Activated CD4-positive, alpha-beta T cell treated with anti-CD3 and anti-CD28 coated beads, Interleukin-2, amount 10 ng/mL, durations not matched to agents 24 days and 14 days (primary cell): ENCODE measurements at regions not wholly inside any gene's neighbourhood (a gene's known extent, or its start where the extent isn't known, plus 50 kb on each side); places are given as distances from the start of the nearest gene placed in this dataset.
"Not testable (repeated sequence)": the region's sequence is repeated elsewhere in the genome, so short reads cannot be mapped to it uniquely, and the experiment has no call there.

Experiments
- DNase-seq: peaks from one replicate; pipeline ENCODE4 v3.0.0; 2022
- H3K27ac Mint-ChIP-seq: one replicate; pipeline ENCODE4 v1.8.0; 2022; ENCODE audit warnings: mild to moderate bottlenecking, mixed read lengths
- H3K27me3 Mint-ChIP-seq: one replicate; pipeline ENCODE4 v1.8.0; 2022; ENCODE audit warnings: mixed read lengths
- H3K36me3 Mint-ChIP-seq: one replicate; pipeline ENCODE4 v1.8.0; 2022; ENCODE audit warnings: low read depth, mild to moderate bottlenecking, mixed read lengths
- H3K4me1 Mint-ChIP-seq: one replicate; pipeline ENCODE4 v1.8.0; 2021; ENCODE audit warnings: mixed read lengths
- H3K4me3 Mint-ChIP-seq: one replicate; pipeline ENCODE4 v1.8.0; 2022; ENCODE audit warnings: mild to moderate bottlenecking, moderate library complexity, mixed read lengths
- H3K9me3 Mint-ChIP-seq: one replicate; pipeline ENCODE4 v1.8.0; 2021; ENCODE audit warnings: mixed read lengths
- intact Hi-C: fragments of 100-400 bp; cut with micrococcal nuclease; formaldehyde crosslinking; loops from one replicate; pipeline ENCODE4 v1.15.1; 2023

DNA sequence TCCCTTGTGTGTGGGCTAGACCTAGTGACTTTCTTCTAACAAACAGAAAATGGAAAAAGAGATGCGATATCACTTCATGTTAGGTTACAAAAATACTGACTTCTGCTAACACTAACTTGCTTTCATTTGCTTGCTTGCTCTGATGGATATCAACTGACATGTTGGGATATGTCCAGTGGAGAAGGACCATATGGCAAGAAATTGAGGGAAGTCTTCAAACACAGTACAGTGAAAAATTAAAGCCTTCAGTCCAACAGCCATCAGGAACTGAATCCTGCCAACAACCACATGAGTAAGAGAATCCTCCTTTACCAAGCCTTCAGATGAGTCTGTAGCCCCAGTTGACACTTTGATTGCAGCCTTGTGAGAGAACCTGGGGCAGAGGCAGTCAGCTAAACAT, 143.9 kb downstream of the MAIP1 start:
- H3K27me3 Mint-ChIP-seq, result peaks cover 15% of the 10 kb centered on the region
- H3K9me3 Mint-ChIP-seq, result no peaks in the 10 kb centered on the region
- H3K27ac Mint-ChIP-seq, result no peak overlapping the region
- no peaks in the 10 kb centered on the region for H3K4me1 Mint-ChIP-seq
- H3K4me3 Mint-ChIP-seq, result no peak overlapping the region
- no peaks in the 10 kb centered on the region for H3K36me3 Mint-ChIP-seq
- no peak for DNase-seq
- intact Hi-C loops, result no loop called here

DNA sequence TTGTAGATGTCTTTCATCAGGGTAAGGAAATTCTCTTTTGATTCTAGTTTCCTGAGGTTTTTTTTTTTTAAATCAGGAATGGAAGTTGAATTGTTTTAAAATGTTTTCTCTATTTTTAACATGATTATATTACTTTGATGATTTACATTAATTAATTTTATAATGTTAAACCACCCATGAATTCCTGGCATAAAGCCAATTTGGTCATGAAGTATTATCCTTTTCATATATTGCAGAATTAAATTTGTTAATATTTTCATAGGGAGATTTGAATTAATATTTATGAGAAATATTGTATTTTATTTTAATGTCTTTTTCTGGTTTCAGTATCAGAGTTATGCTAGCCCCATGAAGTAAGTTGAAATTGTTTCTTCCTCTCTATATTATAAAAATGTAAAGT, 144.6 kb downstream of the MAIP1 start:
- DNase-seq, result no peak
- intact Hi-C loops, result no loop called here
- no peaks in the 10 kb centered on the region for H3K36me3 Mint-ChIP-seq
- no peak overlapping the region for H3K4me3 Mint-ChIP-seq
- H3K4me1 Mint-ChIP-seq, result no peaks in the 10 kb centered on the region
- peaks cover 15% of the 10 kb centered on the region for H3K27me3 Mint-ChIP-seq
- H3K27ac Mint-ChIP-seq, result no peak overlapping the region
- no peaks in the 10 kb centered on the region for H3K9me3 Mint-ChIP-seq

DNA sequence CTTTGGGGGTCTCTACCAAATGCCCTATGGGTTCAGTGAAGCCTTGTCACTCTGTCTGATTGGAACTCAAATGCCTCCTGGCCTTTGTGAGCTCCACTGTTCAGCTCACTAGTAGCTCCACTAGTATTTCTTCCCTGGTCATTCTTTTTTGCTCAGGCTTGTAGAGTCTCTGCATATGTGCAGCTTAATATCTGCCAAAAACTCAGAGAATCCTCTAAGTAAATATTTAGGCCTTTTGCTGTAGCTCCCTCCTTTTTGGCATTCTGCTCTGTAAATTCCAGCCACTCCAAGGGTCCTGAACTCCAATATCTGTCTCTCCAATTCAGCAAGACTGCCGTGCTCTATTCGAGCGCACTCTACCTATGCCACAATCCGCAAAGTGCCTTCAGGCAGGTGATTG, 146.5 kb downstream of the MAIP1 start:
- peaks cover 11% of the 10 kb centered on the region for H3K27me3 Mint-ChIP-seq
- no peaks in the 10 kb centered on the region for H3K9me3 Mint-ChIP-seq
- no peaks in the 10 kb centered on the region for H3K36me3 Mint-ChIP-seq
- H3K27ac Mint-ChIP-seq, result no peak overlapping the region
- no peaks in the 10 kb centered on the region for H3K4me1 Mint-ChIP-seq
- intact Hi-C loops, result no loop called here
- no peak for DNase-seq
- no peak overlapping the region for H3K4me3 Mint-ChIP-seq

DNA sequence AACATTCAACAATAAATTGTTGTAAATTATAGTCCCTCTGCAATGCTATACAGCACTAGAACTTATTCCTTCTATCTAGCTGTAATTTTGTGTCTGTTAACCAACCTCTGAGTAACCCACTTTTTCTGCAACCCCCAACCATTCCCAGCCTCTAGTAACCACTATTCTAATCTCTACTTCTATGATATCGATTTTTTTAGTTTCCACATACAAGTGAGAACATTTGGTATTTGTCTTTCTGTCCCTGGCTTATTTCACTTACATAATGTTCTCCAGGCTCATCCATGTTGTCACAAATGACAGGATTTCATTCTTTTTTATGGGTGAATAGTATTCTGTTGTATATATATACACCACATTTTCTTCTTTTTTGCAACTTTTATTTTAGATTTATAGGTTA, 147.6 kb downstream of the MAIP1 start:
- H3K9me3 Mint-ChIP-seq, result no peaks in the 10 kb centered on the region
- intact Hi-C loops, result no loop called here
- DNase-seq, result no peak

DNA sequence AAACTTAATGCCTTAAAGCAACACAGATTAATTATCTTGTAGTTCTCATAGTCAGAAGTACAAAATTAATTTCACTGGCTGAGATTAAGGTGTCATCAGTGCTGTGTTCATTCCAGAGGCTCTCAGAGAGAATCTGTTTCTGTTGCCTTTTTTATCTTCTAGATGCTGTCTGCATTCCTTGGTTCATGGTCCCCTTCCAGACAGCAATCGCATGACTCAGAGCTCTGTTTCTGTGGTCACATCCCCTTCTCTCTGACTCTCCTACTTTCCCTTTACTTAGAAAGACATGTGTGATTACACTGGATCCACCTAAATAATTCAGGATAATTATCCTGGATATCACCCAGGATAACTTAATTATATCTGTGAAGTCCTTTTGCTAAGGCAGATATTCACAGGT, 148.6 kb downstream of the MAIP1 start:
- H3K27me3 Mint-ChIP-seq, result peaks cover 13% of the 10 kb centered on the region
- H3K27ac Mint-ChIP-seq, result no peak overlapping the region
- intact Hi-C loops, result no loop called here
- H3K4me3 Mint-ChIP-seq, result no peak overlapping the region
- no peaks in the 10 kb centered on the region for H3K9me3 Mint-ChIP-seq
- no peak for DNase-seq
- no peaks in the 10 kb centered on the region for H3K4me1 Mint-ChIP-seq
- no peaks in the 10 kb centered on the region for H3K36me3 Mint-ChIP-seq

More for the DNA sequence above, 147.6 kb downstream of the MAIP1 start:
- no peaks in the 10 kb centered on the region for H3K4me1 Mint-ChIP-seq
- H3K4me3 Mint-ChIP-seq, result no peak overlapping the region
- no peaks in the 10 kb centered on the region for H3K36me3 Mint-ChIP-seq
- H3K27ac Mint-ChIP-seq, result no peak overlapping the region
- peaks cover 13% of the 10 kb centered on the region for H3K27me3 Mint-ChIP-seq

DNA sequence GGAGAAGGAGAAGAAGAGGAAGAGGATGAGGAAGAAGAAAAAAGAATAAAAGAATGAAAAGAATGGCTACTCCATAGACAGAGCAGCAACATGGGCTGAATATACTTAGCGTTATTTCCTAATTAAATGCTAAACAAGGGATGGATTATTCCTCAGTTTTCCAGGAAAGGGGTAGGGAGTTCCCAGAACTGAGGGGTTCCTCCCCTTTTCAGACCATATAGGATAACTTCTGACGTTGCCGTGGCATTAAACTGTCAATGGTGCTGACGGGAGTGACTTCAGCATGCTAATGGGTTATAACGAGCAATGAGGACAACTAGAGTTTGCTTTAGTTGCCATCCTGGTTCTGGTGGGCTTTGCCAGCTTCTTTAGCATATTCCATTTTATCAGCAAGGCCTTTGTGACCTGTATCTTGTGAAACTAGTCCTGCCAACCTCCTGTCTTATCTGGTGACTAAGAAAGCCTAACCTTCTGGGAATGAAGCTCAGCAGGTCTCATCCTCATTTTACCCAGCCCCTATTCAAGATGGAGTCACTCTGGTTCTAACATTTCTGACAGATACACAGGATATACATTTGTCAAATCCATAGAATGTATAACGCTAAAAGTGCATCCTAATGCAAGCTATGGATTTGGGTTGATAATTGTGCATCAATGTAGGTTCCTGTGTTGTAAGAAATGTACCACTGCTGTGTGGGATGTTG, 152.3 kb downstream of the MAIP1 start:
- Mint-ChIP-seq H3K9me3 (no peaks in the 10 kb centered on the region), H3K27me3 (peaks cover 10% of the 10 kb centered on the region), H3K36me3 (no peaks in the 10 kb centered on the region), H3K4me1 (no peaks in the 10 kb centered on the region), H3K4me3 (no peak overlapping the region), H3K27ac (no peak overlapping the region)
- intact Hi-C loops, result no loop called here
- no peak for DNase-seq

DNA sequence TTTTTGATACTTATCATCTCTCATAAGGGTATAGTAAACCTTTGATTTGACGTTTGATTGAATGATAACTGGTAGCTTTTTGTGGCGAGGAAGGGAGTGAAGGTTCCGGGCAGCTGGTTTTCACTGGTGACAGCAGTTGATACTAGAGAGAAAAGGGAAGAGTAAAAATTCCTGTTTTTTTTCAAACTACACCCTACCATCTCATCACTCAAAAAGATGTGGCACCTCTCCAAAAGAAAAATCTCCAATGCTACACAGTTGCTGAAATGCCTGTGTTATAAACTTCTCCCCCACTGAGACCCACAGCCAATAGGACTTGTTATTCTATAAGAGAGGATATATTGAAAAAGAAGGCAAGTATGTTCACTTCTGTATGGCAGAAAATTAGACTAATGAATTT, 154.0 kb downstream of the MAIP1 start:
- no peaks in the 10 kb centered on the region for H3K36me3 Mint-ChIP-seq
- H3K4me3 Mint-ChIP-seq, result no peak overlapping the region
- peaks cover 8% of the 10 kb centered on the region for H3K9me3 Mint-ChIP-seq
- H3K27ac Mint-ChIP-seq, result no peak overlapping the region
- intact Hi-C loops, result no loop called here
- H3K27me3 Mint-ChIP-seq, result peaks cover 4% of the 10 kb centered on the region
- H3K4me1 Mint-ChIP-seq, result peaks cover 2% of the 10 kb centered on the region
- DNase-seq, result no peak

DNA sequence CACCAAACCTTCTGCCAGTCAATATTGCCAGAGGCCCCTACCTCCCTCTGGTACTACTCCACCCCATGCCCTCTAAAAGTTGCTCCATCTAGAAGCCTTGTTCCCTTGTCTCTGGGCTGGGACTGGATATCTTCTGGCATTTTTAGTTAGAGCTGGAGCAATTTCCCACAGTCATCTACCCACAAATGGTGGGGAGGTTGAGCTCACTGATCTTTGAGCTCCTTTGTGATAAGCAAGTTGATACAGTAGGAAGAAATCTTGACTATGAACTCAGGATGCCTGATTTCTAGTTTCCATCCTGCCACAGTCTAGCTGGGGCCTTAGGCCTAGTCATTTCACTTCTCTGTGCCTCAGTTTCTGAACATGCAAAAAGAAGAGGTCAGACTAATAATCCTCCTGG, 155.0 kb downstream of the MAIP1 start:
- no peak overlapping the region for H3K27ac Mint-ChIP-seq
- H3K4me1 Mint-ChIP-seq, result peaks cover 2% of the 10 kb centered on the region
- H3K27me3 Mint-ChIP-seq, result peaks cover 8% of the 10 kb centered on the region
- peaks cover 8% of the 10 kb centered on the region for H3K9me3 Mint-ChIP-seq
- no peaks in the 10 kb centered on the region for H3K36me3 Mint-ChIP-seq
- intact Hi-C loops, result no loop called here
- no peak for DNase-seq
- no peak overlapping the region for H3K4me3 Mint-ChIP-seq

DNA sequence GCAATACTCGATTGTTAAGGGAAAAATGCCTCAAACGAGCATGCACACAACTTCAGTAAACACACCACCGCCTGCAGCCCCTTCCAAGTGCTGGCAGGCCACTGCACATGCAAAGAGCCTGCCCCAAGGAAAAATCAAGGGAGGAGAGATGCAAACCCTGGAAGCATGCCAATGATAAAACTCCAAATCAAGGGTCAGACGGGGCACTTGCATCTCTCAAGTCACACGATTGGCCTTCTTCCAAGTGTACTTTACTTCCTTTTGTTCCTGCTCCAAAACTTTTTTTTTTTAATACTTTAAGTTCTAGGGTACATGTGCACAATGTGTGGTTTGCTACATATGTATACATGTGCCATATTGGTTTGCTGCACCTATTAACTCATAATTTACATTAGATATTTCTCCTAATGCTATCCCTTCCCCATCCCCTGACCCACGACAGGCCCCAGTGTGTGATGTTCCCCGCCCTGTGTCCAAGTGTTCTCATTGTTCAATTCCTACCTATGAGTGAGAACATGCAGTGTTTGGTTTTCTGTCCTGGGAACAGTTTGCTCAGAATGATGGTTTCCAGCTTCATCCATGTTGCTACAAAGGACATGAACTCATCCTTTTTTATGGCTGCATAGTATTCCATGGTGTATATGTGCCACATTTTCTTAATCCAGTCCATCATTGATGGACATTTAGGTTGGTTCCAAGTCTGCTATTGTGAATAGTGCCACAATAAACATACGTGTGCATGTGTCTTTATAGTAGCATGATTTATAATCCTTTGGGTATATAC, 157.8 kb downstream of the MAIP1 start:
- peaks cover 10% of the 10 kb centered on the region for H3K9me3 Mint-ChIP-seq
- H3K27me3 Mint-ChIP-seq, DNase-seq, intact Hi-C loops, H3K4me3 Mint-ChIP-seq, H3K4me1 Mint-ChIP-seq, H3K36me3 Mint-ChIP-seq, H3K27ac Mint-ChIP-seq: not testable (repeated sequence)

DNA sequence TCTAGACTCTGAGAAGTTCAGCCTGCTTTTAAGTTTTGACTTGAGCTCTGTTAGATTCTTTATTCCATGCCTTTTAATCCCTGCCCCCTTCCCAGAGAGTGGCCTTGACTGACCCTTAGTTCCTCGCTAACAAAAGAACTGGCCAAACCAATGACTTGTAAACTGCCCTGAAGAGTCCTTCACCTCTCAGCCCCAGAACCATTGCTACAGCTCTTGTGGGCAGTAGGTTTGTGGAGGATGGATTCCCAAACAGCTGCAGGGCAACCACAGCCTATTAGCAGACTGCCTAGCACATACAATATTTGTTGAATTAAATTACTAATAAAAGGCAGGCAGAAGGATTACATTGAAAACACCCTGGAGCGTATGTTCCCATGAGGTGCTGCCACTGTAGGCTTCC, 163.9 kb downstream of the MAIP1 start:
- Mint-ChIP-seq H3K4me3 (no peak overlapping the region), H3K27me3 (peaks cover 8% of the 10 kb centered on the region)

DNA sequence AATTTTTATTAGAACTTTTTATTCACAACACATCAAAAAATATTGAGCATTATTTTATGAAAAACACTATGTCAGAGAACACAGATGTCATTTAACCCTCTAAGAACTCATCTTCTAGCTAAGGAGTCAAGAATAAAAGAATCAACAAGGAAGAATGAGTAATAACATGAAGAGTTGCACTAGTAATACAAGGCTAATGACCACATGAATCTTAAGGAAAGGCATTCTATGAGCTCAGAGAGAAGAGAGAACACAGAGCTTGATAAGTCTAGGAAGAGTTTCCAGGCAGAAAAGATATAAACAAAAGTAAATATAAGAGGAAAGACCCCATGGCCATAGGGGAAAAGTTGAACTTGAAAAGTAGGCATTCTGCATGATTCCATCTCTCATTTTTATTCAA, 166.5 kb downstream of the MAIP1 start:
- Mint-ChIP-seq H3K4me3 (no peak overlapping the region), H3K27me3 (peaks cover 6% of the 10 kb centered on the region), H3K4me1 (no peaks in the 10 kb centered on the region), H3K9me3 (peaks cover 4% of the 10 kb centered on the region), H3K27ac (no peak overlapping the region), H3K36me3 (no peaks in the 10 kb centered on the region)
- intact Hi-C loops, result no loop called here
- DNase-seq, result no peak

More for the DNA sequence above, 163.9 kb downstream of the MAIP1 start:
- Mint-ChIP-seq H3K27ac (no peak overlapping the region), H3K36me3 (no peaks in the 10 kb centered on the region), H3K9me3 (peaks cover 4% of the 10 kb centered on the region), H3K4me1 (no peaks in the 10 kb centered on the region)
- intact Hi-C loops, result no loop called here
- DNase-seq, result no peak

DNA sequence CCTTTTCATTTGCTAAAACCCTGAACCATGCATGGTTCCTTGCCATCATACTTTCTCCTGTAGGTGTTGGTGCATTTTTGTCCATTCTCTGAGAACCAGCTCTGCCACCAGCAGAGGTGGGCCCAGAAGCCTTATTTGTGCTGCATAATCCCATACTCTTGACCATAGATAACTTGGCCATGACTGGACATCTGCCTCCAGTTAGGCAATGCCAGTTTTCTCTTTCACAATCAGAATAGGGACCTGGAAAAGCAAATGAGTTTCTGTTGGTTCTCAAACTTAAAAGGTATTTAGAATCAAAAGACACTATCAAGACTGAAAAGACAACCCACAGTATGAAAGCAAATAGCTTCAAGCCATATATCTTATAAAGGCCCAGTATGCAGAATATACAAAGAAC, 167.3 kb downstream of the MAIP1 start:
- intact Hi-C loops, result no loop called here
- H3K4me1 Mint-ChIP-seq, result no peaks in the 10 kb centered on the region
- no peak for DNase-seq
- peaks cover 4% of the 10 kb centered on the region for H3K27me3 Mint-ChIP-seq
- peaks cover 4% of the 10 kb centered on the region for H3K9me3 Mint-ChIP-seq
- H3K27ac Mint-ChIP-seq, result no peak overlapping the region
- no peaks in the 10 kb centered on the region for H3K36me3 Mint-ChIP-seq
- H3K4me3 Mint-ChIP-seq, result no peak overlapping the region

DNA sequence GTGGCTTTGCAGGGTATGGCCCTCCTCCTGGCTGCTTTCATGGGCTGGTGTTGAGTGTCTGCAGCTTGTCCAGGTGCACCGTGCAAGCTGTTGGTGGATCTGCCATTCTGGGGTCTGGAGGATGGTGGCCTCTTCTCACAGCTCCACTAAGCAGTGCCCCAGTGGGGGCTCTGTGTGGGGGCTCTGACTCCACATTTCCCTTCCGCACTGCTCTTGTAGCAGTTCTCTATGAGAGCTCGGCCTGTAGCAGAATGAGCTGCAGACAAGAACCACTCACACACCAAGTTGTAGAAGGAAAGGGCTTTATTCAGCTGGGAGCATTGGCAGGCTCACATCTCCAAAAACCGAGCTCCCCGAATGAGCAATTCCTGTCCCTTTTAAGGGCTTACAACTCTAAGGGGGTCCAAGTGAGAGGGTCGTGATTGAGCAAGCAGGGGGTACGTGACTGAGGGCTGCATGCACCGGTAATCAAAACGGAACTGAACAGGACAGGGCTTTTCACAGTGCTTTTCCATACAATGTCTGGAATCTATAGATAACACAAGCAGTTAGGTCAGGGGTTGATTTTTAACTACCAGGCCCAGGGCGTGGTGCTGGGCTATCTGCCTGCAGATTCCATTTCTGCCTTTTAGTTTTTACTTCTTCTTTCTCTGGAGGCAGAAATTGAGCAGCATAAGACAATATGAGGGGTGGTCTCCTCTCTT, 169.4 kb downstream of the MAIP1 start:
- not testable (repeated sequence) for H3K27ac Mint-ChIP-seq, H3K4me3 Mint-ChIP-seq

More for the DNA sequence above, 169.4 kb downstream of the MAIP1 start:
- DNase-seq, H3K4me1 Mint-ChIP-seq, H3K27me3 Mint-ChIP-seq, H3K9me3 Mint-ChIP-seq, H3K36me3 Mint-ChIP-seq, intact Hi-C loops: not testable (repeated sequence)
